NCI-H2081 treated with DMSO at 0.1 percent for 48 hours (cell line): ENCODE measurements at regions not wholly inside any gene's neighbourhood (a gene's known extent, or its start where the extent isn't known, plus 50 kb on each side); places are given as distances from the start of the nearest gene placed in this dataset.
"Not testable (repeated sequence)": the region's sequence is repeated elsewhere in the genome, so short reads cannot be mapped to it uniquely, and the experiment has no call there.

ENCODE experiments used
- DNase-seq: peaks from one replicate; lab custom pipeline; 2025; lab: John Stamatoyannopoulos, UW

DNA sequence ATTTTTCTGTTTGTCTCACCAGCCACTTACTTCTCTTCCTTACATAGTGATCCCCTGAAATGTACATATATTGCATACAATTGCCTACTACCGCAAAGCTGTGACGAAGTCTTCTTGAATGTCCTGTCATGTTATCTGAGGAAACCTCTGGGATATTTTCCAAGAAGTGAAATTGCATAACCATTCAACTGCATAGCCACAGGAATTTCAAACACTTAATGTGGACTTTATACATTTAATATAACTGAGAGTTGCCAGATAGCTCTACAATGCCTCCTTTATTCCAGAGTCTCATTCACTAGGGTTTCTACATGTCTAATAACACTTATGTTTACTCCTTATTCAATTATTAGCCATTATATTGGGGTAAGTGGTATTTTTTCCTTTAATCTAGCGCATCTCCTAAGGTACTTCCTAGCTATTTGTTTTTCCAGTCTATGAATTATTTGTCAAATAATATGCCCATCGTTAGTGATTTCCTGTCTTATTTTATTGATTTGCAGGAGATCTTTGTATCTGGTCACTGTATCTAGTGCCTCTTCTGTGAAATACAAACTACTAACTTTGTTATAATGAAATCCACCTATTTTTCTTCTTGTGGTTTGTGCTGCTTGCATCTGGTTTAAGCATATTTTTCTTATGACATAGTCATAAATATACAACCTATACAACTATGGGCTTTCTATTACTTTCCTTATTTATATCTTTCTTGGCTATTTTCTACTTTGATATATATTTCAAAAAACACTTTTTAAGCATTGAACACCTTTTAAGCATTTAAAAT, 69.2 kb upstream of the GRID2 start:
- DNase-seq: no peak

DNA sequence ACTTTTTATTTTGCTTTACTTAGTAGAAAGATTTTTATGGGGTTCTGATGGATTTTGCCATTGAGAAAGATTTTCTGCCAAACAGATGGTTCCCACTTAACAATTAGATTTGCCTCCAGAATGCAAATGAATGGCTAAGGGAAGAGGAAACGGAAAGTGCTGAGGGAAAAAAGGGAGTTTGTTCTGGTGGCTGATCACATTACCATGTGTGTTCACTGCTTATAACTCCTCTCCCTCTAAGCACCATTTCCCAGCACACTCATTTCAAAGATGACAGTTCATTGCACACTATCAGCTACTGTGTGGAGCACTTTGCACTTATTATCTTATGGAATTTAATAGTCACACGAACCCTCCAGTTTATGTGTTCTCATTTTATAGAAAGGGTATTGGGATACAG, 68.0 kb upstream of the GRID2 start:
- no peak for DNase-seq

DNA sequence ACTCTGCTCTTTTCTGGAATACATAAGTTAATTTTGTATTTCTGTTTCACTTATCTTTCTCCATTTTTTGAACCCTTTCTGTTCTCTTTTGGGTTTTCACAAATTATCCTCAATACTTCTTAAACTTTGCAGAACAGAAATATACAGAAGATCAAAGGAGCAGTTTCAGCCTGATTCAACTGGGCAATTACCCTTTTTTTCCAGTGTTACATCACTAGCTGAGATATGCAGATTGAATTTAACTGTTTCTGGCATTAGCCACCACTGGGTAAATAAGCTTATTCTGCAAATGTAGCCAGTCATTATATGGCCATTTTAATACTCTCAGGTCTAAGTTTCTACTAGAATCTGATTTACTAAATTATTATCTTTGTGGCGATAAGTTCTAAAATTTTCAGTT, 66.9 kb upstream of the GRID2 start:
- DNase-seq: no peak

DNA sequence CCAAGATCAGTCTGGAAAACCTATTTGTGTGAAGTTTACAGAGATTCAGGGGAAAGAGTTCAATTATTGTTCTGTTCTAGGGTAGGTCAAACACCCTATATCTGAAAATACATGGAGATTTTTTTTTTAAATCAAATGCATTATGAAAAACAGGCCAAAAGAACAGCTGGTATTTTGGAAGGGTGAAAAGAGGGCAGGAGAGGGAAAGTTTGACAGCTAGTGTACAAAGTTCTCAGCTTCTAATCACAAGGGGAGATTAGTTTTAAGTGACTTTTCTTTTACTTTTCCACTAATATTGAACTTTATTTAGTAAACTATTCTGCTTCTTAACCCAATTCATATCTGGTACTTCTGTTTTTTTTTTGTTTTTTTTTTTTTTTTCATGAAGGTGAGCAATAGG, 66.2 kb upstream of the GRID2 start:
- DNase-seq: no peak

DNA sequence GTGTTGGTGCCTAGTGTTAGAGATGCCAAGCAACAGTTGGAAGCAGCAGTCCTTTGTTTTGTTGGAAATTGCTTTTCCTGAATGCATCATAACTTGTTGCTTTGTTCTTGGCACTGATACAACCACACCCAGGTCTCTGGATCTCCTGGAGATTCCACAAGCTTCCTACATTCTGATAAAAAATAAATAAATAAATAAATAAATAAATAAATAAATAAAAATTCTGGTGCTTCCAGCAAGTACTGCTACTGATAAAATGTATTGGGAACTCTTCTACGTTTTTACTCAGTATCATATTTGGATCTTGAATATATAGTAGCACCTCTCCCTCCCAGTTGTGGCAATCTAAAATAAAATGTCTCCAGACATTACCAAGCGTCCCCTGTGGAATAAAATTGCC, 62.7 kb upstream of the GRID2 start:
- DNase-seq: no peak

DNA sequence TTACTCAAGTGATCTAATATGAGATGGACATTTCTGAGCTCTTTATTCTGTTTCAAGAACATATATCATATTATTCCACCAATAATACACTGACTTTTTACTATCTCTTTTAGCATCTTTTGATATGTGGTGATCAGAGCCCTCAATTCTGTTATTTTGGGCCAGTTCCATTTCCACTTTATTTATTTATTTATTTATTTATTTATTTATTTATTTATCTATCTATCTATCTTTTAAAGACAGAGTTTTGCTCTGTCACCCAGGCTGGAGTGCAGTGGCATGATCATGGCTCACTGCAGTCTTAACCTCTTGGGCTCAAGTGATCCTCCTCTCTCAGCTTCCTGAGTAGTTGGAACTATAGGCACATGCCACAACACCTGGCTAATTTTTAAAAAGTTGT, 57.4 kb upstream of the GRID2 start:
- DNase-seq: no peak

DNA sequence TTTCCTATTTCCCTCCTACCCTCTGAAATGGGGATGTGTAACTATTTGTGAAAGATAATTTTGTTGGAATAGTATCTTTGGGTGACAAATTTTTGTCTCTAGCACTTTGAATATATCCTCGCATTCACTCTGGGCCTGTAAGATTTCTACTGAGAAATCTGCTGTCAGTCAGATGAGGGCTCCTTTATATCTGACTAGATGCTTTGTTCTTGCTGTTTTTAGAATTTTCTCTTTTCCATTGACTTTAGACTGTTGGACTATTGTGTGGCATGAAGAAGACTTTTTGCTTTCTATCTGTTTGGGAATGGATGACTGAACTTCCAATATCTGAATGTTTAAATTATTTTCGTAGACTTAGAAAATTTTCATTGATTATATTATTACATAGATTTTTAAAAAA, 54.2 kb upstream of the GRID2 start:
- no peak for DNase-seq

DNA sequence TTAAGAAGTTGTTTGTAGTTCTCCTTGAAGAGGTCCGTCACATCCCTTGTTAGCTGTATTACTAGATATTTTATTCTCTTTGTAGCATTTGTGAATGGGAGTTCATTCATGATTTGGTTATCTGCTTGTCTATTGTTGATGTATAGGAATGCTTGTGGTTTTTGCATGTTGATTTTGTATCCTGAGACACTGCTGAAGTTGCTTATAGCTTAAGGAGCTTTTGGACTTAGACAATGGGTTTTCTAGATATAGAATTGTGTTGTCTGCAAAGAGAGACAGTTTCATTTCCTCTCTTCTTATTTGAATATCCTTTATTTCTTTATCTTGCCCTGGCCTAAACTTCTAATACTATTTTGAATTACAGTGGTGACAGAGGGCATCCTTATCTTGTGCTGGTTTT, 52.1 kb upstream of the GRID2 start:
- DNase-seq: no peak

DNA sequence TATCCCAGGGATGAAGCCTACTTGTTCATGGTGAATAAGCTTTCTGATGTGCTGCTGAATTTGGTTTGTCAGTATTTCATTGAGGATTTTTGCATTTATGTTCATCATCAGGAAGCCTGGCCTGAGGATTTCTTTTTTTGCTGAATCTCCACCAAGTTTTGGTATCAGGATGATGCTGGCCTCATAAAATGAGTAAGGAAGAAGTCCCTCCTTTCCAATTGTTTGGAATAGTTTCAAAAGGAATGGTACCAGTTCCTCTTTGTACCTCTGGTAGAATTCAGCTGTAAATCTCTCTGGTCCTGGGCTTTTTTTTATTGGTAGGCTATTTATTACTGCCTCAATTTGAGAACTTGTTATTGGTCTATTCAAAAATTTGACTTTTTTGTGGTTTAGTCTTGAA, 51.4 kb upstream of the GRID2 start:
- DNase-seq: not testable (repeated sequence)

DNA sequence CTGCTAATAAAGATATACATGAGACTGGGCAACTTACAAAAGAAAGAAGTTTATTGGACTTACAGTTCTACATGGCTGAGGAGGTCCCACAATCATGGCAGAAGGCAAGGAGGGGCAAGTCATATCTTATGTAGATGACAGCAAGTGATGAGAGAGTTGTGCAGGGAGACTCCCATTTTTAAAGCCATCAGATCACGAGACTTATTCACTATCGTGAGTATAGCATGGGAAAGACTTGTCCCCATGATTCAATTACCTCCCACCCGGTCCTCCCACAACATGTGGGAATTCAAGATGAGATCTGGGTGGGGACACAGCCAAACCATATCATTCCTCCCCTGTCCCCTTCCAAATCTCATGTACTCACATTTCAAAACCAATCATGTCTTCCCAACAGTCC, 50.9 kb upstream of the GRID2 start:
- DNase-seq: no peak

DNA sequence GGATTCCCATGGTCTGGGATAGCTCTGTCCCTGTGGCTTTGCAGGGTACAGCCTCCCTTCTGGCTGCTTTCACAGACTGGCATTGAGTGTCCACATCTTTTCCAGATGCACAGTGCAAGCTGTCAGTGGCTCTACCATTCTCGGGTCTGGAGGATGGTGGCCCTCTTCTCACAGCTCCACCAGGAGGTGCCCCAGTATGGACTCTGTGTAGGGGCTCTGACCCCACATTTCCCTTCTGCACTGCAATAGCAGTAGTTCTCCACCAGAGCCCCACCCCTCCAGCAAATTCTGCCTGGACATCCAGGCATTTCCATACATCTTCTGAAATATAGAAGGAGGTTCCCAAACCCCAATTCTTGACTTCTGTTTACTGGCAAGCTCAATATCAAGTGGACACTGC, 50.2 kb upstream of the GRID2 start:
- no peak for DNase-seq
